Astrocyte (in vitro differentiated cells and primary cell): ENCODE measurements at regions not wholly inside any gene's neighbourhood (a gene's known extent, or its start where the extent isn't known, plus 50 kb on each side); places are given as distances from the start of the nearest gene placed in this dataset.

ENCODE experiments used
- EZH2 ChIP-seq: IDR thresholded peaks from 2 replicates; pipeline ENCODE4 v1.6.1; 2012; ENCODE audit warnings: mild to moderate bottlenecking, low read length, inconsistent platforms; ENCODE audit not compliant: insufficient read depth
- TF ChIP-seq, protein P1 (sequence below): IDR thresholded peaks from 2 replicates; pipeline ENCODE4 v1.5.1; 2011; ENCODE audit warnings: low read depth, mild to moderate bottlenecking, inconsistent platforms, low read length, moderate library complexity; ENCODE audit not compliant: insufficient read depth

DNA sequence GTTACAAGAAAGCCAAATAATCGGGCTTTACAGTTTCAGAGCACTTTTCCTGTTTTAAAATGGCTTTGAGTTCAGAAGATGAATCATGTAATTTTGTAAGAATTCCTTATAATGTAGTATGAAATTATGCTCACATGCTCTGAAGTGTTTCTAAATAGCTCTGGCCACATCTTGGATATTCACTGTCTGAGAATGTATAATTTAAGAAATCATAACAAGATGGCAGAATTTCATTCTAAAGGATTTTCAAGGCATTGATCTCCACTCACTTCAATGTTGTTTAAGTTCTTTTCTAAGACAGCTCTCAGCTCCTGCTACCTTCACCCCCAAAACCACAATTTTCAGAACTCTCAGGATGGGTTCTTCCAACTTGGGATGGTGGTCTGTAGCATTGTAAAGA, 180.1 kb downstream of the DACT1 start:
- TF ChIP-seq, protein P1, sequence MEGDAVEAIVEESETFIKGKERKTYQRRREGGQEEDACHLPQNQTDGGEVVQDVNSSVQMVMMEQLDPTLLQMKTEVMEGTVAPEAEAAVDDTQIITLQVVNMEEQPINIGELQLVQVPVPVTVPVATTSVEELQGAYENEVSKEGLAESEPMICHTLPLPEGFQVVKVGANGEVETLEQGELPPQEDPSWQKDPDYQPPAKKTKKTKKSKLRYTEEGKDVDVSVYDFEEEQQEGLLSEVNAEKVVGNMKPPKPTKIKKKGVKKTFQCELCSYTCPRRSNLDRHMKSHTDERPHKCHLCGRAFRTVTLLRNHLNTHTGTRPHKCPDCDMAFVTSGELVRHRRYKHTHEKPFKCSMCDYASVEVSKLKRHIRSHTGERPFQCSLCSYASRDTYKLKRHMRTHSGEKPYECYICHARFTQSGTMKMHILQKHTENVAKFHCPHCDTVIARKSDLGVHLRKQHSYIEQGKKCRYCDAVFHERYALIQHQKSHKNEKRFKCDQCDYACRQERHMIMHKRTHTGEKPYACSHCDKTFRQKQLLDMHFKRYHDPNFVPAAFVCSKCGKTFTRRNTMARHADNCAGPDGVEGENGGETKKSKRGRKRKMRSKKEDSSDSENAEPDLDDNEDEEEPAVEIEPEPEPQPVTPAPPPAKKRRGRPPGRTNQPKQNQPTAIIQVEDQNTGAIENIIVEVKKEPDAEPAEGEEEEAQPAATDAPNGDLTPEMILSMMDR = no peak
- TF ChIP-seq EZH2 = no peak
